Muscle layer of colon (tissue), 2 donors: ENCODE measurements at regions not wholly inside any gene's neighbourhood (a gene's known extent, or its start where the extent isn't known, plus 50 kb on each side); places are given as distances from the start of the nearest gene placed in this dataset.

ENCODE experiments used
- H3K27ac ChIP-seq: one replicate; pipeline ENCODE4 v1.7.0; 2013; ENCODE audit warnings: low read depth, mild to moderate bottlenecking, low read length, moderate library complexity
- H3K27me3 ChIP-seq, 2 donors: one replicate each; pipeline ENCODE4 v1.7.0; 2013; ENCODE audit warnings: low read length in 2 of 2, mild to moderate bottlenecking in 2 of 2; ENCODE audit not compliant: insufficient read depth in 2 of 2, control insufficient read depth in 1 of 2
- H3K36me3 ChIP-seq: one replicate; pipeline ENCODE4 v1.7.0; 2013; ENCODE audit warnings: mild to moderate bottlenecking, low read length; ENCODE audit not compliant: insufficient read depth
- H3K4me1 ChIP-seq: one replicate; pipeline ENCODE4 v1.7.0; 2013; ENCODE audit warnings: mild to moderate bottlenecking, low read length; ENCODE audit not compliant: insufficient read depth
- H3K4me3 ChIP-seq, 2 donors: one replicate each; pipeline ENCODE4 v1.7.0; 2013; ENCODE audit warnings: low read length in 2 of 2, low read depth in 1 of 2, mild to moderate bottlenecking in 1 of 2, moderate library complexity in 1 of 2
- H3K9ac ChIP-seq: one replicate; pipeline ENCODE4 v1.7.0; 2013; ENCODE audit warnings: low read length
- H3K9me3 ChIP-seq: one replicate; pipeline ENCODE4 v1.7.0; 2013; ENCODE audit warnings: mild to moderate bottlenecking, low read length
- donor health status: abdominal sarcoma.
- donor health status: Adenocarcinoma of cecum.

- Histone ChIP-seq H3K9ac (no peak overlapping the region), H3K4me1 (no peaks in the 10 kb centered on the region), H3K36me3 (no peaks in the 10 kb centered on the region), H3K9me3 (no peaks in the 10 kb centered on the region), H3K27me3 (no peaks in the 10 kb centered on the region), H3K27ac (no peak overlapping the region), H3K4me3 (no peak overlapping the region)
Measured at GRCh38 chr5:123928401-123928800, 416.4 kb downstream of the CSNK1G3 start.

- H3K36me3 ChIP-seq, result no peaks in the 10 kb centered on the region
- H3K9ac ChIP-seq, result no peak overlapping the region
- H3K9me3 ChIP-seq, result peaks cover 7% of the 10 kb centered on the region
- H3K4me3 ChIP-seq, result no peak overlapping the region
- no peak overlapping the region for H3K27ac ChIP-seq
- no peaks in the 10 kb centered on the region for H3K27me3 ChIP-seq
- H3K4me1 ChIP-seq, result peaks cover 7% of the 10 kb centered on the region
Measured at GRCh38 chr5:123921193-123921592, 409.2 kb downstream of the CSNK1G3 start.

DNA sequence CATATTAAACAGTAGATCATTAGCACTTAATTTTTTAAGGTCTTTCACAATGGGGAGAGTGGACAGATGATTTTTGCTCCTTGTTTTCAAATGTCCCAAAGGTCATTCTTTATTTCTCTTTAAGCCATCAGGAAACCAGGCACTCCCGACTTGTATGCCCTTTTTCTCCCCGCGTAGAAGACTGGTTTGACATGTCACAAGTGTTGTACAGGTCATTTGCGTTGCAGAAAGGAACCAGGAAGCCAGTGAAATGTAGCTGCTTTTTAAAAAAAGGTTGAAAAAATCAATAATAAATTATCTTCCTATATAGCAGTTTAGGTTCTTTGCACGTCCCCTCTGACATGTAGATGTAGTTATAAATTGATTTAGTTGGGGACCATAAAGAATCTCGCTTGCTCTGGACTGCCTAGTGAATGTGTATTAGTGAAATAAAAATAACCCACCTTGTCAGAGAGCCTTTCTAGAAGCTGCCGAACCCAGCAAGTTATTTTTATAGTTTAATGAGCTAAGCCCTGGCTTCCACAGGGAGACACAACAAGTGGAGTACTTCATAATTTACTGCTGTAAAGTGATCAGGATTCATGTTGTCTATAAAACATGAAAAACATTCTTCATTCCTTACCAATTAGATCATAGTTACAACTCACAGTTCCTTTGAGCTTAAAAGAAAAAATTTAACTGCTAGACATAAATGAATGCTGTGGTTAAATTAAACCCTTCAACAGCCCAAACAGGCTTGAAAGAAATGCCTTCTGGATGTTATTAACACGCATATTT lies 404.6 kb downstream of the CSNK1G3 start:
- Histone ChIP-seq H3K27me3 (no peaks in the 10 kb centered on the region), H3K4me3 (no peak overlapping the region), H3K27ac (no peak overlapping the region), H3K4me1 (peaks cover 13% of the 10 kb centered on the region), H3K36me3 (no peaks in the 10 kb centered on the region), H3K9me3 (peaks cover 7% of the 10 kb centered on the region), H3K9ac (no peak overlapping the region)

DNA sequence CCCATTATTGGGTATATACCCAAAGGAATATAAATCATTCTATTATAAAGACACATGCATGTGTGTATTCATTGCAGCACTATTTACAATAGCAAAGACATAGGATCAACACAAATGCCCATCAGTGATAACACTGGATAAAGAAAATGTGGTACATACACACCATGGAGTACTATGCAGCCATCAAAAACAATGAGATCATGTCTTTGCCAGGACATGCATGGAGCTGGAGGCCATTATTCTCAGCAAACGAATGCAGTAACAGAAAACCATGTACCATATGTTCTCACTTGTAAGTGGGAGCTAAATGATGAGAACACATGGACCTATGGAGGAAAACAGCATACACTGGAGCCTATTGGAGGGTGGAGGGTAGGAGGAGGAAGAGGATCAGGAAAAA lies 402.4 kb downstream of the CSNK1G3 start:
- H3K27me3 ChIP-seq, result no peaks in the 10 kb centered on the region
- peaks cover 13% of the 10 kb centered on the region for H3K4me1 ChIP-seq
- H3K4me3 ChIP-seq, result no peak overlapping the region
- H3K27ac ChIP-seq, result no peak overlapping the region
- no peaks in the 10 kb centered on the region for H3K36me3 ChIP-seq
- H3K9me3 ChIP-seq, result no peaks in the 10 kb centered on the region
- no peak overlapping the region for H3K9ac ChIP-seq

- no peaks in the 10 kb centered on the region for H3K36me3 ChIP-seq
- H3K27ac ChIP-seq, result no peak overlapping the region
- no peak overlapping the region for H3K9ac ChIP-seq
- no peak overlapping the region for H3K4me3 ChIP-seq
- no peaks in the 10 kb centered on the region for H3K27me3 ChIP-seq
- no peaks in the 10 kb centered on the region for H3K9me3 ChIP-seq
- no peaks in the 10 kb centered on the region for H3K4me1 ChIP-seq
Measured at GRCh38 chr5:123907349-123907748, 395.4 kb downstream of the CSNK1G3 start.

DNA sequence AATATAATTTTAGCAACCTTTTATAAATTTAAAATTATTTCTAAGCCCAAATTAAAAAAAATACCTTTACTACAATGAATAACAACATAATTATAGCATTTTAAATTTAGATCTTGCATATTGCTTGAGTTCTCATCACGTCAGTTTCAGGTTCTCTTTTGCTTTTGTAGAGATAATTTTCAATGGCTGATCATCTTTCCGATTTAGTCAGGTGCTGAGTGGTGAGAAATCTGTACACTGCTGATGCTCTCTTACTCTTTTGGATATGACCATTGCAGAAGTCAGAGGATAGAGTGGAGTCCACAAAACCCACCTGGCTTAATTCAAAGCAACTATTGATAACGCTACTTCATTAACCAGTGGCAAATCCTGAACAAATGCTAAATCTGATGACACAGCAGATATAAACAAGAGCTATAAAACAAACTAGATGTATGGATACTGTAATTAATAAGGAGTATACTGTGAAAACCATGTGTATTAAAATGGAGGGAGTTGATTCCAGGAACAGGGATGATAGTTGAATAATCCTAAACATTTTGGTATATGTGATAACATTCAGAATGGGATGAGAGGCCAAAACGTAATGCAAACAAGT lies 394.8 kb downstream of the CSNK1G3 start:
- no peaks in the 10 kb centered on the region for H3K27me3 ChIP-seq
- H3K4me3 ChIP-seq, result no peak overlapping the region
- H3K36me3 ChIP-seq, result no peaks in the 10 kb centered on the region
- H3K9ac ChIP-seq, result no peak overlapping the region
- H3K4me1 ChIP-seq, result no peaks in the 10 kb centered on the region
- H3K9me3 ChIP-seq, result no peaks in the 10 kb centered on the region
- no peak overlapping the region for H3K27ac ChIP-seq

DNA sequence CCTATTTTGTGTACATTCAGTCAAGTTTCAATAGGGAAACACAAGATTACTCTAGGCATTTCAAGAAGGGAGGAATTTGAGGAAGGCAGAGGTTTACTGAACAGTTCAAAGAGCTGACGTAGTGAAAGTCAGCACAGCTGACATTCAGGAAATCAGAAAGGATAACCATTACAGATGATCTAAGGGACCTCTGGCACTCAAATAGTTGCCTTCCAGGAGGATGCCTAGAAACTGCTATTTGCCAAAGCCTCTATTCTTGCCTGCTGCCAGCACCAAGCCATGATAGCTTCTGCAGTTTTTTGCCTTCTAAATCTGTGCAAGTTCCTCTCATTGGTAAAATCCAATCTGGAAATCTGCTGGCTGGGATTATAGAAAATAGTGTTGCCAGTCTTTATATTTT lies 373.1 kb downstream of the CSNK1G3 start:
- H3K9me3 ChIP-seq, result no peaks in the 10 kb centered on the region
- H3K36me3 ChIP-seq, result no peaks in the 10 kb centered on the region
- H3K4me3 ChIP-seq, result no peak overlapping the region
- H3K9ac ChIP-seq, result no peak overlapping the region
- no peaks in the 10 kb centered on the region for H3K27me3 ChIP-seq
- H3K27ac ChIP-seq, result no peak overlapping the region
- no peaks in the 10 kb centered on the region for H3K4me1 ChIP-seq

- no peaks in the 10 kb centered on the region for H3K9me3 ChIP-seq
- H3K27me3 ChIP-seq, result no peaks in the 10 kb centered on the region
- H3K9ac ChIP-seq, result no peak overlapping the region
- H3K36me3 ChIP-seq, result no peaks in the 10 kb centered on the region
- no peak overlapping the region for H3K27ac ChIP-seq
- H3K4me3 ChIP-seq, result no peak overlapping the region
- H3K4me1 ChIP-seq, result no peaks in the 10 kb centered on the region
Measured at GRCh38 chr5:123882965-123883345, 371.0 kb downstream of the CSNK1G3 start.

DNA sequence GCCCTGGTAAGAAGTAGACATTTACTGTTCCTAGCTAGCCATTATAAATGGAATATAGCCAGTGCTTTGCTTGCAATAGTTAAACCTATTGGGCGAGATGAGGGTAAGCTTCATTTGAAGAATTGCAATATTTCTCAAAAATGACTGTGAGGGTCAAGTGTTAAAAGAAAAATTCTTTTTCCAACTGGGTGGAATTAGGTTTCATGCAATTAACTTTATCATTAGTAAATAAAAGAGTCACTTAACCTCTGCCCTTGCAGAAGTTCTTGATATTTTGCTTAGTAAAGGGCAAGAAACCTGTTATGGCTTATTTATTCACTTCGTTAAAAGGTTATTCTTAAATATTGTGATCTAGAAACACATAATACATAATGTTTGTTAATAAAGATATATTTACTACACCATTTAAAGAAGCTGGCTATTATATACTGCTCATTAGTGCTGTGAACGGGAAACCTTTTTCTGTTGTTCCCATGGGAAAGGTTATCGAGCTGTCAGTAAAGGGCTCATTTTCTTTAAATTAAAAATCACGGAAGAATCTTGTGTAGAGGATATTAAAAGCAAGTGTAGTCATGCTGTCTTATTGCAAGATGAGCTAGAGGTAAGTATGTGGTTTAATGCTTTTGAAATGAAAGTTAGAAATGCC lies 370.5 kb downstream of the CSNK1G3 start:
- Histone ChIP-seq H3K27ac (no peak overlapping the region), H3K4me3 (no peak overlapping the region), H3K4me1 (no peaks in the 10 kb centered on the region), H3K27me3 (no peaks in the 10 kb centered on the region), H3K9ac (no peak overlapping the region), H3K36me3 (no peaks in the 10 kb centered on the region), H3K9me3 (no peaks in the 10 kb centered on the region)

- Histone ChIP-seq H3K4me1 (no peaks in the 10 kb centered on the region), H3K27ac (no peak overlapping the region), H3K27me3 (no peaks in the 10 kb centered on the region), H3K9ac (no peak overlapping the region), H3K4me3 (no peak overlapping the region), H3K9me3 (no peaks in the 10 kb centered on the region), H3K36me3 (no peaks in the 10 kb centered on the region)
Measured at GRCh38 chr5:123881759-123882244, 369.8 kb downstream of the CSNK1G3 start.

GRCh38 chr5:123880875-123881274 lies 368.9 kb downstream of the CSNK1G3 start:
- no peak overlapping the region for H3K9ac ChIP-seq
- H3K4me1 ChIP-seq, result no peaks in the 10 kb centered on the region
- H3K27ac ChIP-seq, result no peak overlapping the region
- no peak overlapping the region for H3K4me3 ChIP-seq
- no peaks in the 10 kb centered on the region for H3K27me3 ChIP-seq
- no peaks in the 10 kb centered on the region for H3K36me3 ChIP-seq
- no peaks in the 10 kb centered on the region for H3K9me3 ChIP-seq
